ENCODE measurements at regions not wholly inside any gene's neighbourhood (a gene's known extent, or its start where the extent isn't known, plus 50 kb on each side); places are given as distances from the start of the nearest gene placed in this dataset.
"Not testable (repeated sequence)": the region's sequence is repeated elsewhere in the genome, so short reads cannot be mapped to it uniquely, and the experiment has no call there.

DNA sequence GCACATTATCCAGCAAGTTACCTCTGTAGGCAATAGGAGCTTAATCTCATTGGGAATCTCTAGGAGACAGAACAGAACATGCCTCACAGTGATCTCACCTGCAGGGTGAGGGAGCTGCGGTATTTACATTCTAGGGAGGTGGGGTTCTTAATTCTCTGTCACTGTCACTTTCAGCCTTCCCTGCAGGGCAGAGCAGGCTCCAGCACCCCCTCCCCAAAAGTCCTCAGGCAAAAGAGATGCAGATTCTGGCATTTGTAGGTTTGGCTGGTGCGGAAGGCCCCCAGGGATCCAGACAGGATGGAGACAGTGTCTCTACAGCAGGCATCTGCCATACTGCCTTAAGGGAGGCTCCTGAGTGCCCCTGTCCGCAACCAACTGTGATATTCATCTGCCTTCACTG lies 166.4 kb upstream of the ATP6AP2 start:
- no peak for DNase-seq (ENCODE audit: low spot score)

DNA sequence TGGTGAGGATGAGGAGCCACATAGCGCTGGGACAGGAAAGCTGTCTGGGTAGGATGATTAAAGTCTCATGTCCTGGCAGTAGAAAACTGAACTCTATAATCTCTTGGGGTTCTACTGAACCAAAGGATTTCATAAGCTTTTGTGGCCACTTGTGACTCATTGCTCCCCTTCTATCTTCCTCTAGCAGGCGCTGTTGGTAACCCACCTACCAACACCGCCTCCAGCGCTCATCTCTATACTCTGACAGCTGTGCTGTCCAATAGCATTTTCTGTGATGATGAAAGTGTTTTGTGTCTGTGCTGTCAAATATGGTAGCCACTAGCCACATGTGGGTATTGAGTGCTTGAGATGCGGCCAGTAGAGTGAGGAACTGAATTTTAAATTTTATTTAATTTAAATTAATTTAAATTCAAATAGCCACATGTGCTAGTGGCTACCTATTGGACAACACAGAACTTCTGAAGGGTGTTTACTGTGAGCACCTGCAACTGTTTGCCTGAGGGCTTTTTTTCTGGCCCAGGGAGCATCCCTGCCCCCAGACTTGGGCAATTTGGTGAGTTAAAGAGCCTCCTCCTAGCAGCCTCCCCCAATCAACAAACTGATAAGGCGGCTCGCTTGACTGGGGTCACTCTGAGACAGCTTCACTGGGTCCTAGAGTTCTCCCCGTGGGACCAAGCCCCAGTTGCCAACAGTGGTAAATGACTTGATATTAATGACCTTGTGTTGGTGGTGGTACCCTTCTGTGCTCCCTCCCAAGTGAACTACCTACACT lies 169.2 kb upstream of the ATP6AP2 start:
- no peak for DNase-seq (ENCODE audit: low spot score)

DNA sequence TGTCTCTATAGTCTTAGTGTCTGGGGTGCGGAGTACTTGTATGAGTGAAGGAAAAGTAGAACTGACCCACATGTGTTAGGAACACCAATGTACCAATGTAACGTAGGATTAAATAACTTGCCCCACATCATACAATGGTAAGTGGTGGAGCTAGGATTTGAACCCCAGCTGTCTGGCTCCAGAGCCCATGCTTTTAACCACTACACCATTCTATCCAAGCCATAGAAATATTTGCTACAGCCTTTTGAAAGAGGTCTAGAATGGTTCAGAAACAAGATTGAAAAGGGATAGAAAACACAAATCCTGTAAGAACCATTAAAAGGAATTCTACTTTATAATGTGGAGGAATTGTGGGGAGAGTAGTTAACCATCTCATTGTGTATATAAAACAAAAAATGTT lies 169.9 kb upstream of the ATP6AP2 start:
- no peak for DNase-seq (ENCODE audit: low spot score)

DNA sequence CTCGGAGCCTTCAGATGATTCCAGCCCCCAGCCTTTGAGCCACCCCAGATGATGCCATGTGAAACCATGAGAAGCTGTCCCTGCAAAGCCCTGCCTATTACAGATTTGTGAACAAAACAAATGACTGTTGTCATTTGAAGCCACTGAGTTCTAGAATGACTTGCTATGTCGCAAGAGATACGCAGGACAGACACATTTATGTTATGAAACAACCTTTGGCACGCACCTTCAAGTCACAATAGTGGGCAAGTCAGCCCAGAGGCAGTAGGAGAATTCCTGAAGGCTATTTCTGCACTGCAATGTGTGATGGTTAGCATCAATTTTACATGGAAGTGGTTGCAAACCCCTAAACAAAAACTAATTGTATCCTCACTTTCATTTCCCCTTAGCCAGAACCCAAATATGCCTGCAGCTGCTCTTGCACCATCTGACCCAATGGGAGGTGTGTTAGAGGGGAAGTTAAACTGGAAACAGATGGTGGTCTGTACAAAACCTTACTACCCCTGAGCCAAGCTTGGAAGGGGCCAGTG lies 174.4 kb upstream of the ATP6AP2 start:
- no peak for DNase-seq (ENCODE audit: low spot score)

DNA sequence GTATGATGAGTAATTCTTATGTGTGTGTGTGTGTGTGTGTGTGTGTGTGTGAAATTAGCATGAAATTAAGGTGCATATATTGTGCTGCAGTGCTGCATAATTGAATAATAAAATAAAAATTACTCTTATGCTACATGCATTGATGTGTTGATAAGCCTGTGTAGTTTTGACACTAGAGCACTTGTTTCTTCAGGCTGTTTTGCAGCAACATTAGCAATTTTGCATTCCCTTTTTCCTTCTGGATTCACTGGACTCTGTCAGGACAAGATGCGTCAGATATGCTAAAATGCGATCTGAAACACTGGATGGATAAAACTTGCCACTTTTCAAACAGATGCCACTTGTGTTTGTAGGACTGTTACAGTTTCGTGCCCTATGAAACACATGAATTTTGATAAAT lies 175.4 kb upstream of the ATP6AP2 start:
- DNase-seq (ENCODE audit: low spot score) = no peak

DNA sequence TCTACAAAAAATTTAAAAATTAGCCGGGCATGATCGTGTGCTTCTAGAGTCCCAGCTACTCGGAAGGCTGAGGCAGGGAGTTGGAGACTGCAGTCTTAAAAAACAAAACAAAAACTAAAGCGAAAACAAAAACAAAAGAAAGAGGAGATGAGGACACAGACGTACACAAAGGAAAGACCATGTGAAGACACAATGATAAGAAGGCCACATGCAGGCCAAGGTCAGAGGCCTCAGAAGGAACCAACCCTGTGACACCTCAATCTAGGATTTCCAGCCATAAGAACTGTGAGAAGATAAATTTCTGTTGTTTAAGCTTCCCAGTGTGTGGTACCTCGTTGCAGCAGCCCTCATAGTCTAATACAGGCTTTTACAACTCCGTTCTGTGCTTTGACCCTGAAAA lies 177.0 kb upstream of the ATP6AP2 start:
- DNase-seq (ENCODE audit: low spot score) = no peak

DNA sequence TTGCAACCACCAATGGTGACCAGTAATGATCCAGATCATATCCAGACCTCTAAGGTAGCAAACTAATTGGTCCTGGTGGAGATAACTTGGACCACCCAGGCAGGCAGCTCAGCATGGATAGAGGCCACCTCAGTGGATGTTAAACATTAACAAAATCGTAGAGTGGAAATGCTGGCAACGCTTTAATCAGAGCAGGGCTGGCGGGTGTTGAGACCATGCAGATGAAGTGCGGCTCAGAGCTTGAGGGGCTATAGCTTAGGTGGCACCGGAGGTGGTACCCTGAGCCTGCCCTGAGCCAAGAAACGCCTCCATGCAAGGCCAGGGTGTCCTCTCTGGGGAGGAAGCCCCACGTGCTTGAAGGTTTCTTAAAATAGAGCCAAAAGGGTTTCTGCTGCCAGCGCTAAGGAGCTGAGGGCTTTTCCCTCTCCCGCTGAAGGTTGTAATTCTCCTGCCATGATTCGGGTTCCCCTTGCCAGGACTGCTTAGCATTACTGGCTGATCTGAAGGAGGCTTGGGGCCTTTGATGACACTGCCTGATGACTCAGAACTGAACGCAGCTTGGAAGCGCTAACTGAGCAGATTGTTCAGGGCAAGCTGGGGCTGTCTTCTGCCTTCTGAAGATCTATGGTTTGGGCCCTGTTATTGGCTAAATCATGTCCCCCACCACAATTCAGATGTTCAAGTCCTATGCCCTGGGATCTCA lies 177.8 kb upstream of the ATP6AP2 start:
- DNase-seq (ENCODE audit: low spot score) = no peak

DNA sequence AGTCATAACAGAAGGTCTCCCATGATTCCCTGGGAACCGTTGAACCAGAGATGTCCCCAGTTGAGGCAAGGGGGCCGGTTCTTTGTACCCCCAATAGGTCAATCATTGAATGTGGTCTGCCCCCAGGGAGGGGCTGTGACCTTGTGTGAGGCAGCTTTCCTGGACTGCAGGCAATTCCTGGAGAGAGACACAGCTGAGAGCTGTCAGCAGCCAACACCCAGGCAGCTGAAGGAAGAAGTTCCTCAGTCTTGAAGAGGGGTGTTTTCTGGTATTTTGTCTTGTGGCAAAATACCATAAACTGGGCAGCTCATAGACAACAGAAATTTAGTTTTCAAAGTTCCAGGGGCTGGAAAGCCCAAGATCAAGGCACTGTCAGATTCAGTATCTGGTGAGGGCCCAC lies 185.7 kb upstream of the ATP6AP2 start:
- DNase-seq (ENCODE audit: low spot score) = no peak

DNA sequence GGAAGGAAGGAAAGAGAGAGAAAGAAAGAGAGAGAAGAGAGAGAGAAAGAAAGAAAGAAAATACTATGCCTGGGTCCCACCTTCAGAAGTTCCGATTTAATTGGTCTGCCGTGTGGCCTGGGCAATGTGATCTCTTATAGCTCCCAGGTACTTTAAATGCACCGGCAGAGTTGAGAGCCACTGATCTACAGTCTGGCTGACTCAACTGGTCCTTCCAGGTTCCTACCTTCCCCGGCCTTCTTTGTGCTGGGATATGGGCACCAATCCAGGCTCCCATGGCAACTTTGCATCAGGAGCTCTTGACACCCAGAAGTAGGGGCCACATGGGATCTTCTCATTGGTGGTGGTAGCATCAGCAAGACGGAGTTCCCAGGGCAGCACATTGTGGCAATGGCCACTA lies 186.5 kb upstream of the ATP6AP2 start:
- no peak for DNase-seq (ENCODE audit: low spot score)

DNA sequence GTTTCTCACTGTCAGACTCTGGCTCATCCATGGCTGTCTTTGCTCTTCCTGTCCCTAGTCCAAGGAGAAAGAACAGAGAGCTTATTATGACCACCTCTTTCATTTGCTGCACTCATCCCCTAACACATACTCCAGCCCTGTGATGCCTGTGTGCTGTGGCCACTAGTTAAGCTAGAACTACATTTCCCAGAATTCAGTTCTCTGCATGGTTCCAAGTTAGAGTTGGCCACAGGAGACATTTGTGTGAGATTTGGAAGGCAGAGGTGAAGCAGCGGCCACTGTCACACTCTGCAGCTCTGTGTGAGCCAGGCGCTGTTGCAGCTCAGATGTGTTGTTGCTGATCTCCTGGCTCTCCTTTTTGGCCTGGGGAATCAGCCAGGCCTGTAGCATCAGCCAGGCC lies 188.2 kb upstream of the ATP6AP2 start:
- no peak for DNase-seq (ENCODE audit: low spot score)

DNA sequence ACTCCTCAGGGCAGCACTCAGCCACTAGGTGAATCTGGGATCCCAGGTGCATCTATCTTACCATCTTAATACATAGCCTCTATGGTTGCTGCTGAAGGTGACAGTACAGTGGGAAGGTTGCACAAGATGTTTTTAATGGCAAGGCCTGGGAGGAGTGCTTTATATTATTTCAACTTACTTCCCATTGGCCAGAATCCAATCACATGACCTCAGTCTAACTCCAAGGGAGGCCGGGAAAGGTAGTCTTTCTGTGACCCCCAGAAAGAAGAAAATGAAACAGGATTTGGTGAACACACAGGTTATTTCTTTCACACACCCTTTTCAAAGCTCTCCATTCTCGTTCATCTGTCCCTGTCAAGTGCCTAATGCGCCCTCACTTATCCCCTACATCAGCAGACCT lies 189.1 kb upstream of the ATP6AP2 start:
- DNase-seq (ENCODE audit: low spot score) = no peak

DNA sequence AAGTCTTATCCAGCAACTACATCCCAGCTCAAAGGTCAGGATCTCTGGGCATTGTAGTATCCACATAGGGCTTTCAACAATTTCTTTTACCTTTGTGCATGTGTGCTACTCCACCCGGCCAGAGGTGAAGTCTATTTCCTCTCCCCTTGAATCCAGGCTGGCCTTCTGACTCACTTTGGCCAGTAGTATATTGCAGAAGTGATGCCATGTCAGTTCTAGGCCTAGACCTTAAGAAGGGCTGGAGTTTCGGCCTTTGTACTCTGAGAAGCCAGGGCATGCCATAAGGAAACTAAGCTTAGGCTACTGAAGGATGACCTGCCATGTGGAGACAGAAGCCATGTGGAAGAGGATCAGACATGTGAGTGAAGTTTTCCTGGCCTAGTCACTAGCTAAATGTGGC lies 191.2 kb upstream of the ATP6AP2 start:
- no peak for DNase-seq (ENCODE audit: low spot score)

DNA sequence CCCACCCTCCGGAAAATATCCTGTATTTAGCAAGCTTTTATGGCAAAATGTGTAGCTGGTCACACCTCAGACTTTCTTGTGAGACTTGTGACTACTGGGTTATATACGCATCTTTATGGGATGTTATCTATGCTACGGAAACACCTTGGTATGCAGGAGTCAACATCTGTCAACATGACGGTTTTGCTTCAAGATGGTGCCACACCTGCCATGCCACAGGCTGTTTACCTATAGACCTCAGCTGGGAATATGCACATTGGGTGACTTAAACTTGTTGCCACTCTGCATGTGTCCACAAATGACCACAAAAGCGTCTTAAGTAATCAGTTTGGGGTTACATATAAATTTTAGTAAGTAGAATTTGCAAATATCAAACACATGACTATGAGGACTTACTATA lies 192.3 kb upstream of the ATP6AP2 start:
- DNase-seq (ENCODE audit: low spot score) = no peak

DNA sequence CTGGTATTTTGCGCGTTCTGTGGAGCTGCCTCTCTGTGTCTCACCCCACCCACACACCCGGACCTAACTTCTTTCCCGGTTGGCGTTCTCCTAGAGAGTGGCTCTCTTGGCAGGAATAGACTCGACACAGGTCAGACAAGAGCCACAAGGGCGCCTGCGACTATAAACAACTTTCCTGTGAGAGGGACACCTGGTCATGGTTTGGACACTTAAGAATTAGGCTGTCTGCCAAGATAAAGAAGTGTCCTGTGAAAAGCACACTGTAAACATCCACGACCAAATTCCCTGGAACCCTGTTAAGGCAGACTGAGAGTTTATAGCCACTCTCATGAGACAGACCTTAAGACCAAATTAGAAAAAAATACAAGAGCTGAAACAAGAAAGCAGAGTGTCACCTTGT lies 192.9 kb upstream of the ATP6AP2 start:
- not testable (repeated sequence) for DNase-seq (ENCODE audit: low spot score)

DNA sequence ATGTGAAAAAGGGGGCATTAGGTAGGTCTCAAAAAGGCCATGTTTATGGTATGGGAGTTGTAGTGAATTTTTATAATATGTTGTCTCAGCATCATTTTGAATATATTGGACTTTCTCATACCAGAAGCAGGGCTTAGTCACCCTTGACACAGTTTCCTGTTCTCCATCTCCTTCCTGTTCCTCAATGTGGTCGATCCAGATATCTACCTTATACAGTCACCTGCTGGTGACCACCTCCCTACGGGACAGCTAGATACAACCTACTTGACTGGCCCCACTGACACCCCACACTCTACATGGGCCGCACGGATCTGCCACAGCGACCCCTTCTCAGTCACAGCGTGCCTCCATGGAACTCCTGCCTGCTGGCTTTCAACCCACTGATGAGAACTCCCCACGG lies 193.5 kb upstream of the ATP6AP2 start:
- DNase-seq (ENCODE audit: low spot score) = not testable (repeated sequence)

DNA sequence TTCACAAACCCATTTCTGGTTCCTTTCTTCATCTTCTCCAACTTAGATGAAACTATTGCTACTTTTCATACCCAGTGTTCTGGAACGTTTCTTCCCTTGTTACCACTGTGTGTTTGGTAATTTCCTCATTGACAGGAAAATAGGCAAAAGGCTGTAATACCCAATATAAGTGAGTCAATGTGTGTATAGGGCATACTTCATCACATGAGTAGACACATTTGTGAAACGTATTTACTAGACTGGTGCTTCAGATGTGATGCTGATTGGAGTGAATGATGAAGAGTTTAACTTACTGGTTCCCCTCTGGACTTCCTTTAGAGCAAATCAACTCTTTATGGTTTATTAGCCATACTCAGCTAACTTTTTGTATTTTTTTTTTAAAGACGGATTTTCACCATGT lies 195.1 kb upstream of the ATP6AP2 start:
- DNase-seq (ENCODE audit: low spot score) = no peak

DNA sequence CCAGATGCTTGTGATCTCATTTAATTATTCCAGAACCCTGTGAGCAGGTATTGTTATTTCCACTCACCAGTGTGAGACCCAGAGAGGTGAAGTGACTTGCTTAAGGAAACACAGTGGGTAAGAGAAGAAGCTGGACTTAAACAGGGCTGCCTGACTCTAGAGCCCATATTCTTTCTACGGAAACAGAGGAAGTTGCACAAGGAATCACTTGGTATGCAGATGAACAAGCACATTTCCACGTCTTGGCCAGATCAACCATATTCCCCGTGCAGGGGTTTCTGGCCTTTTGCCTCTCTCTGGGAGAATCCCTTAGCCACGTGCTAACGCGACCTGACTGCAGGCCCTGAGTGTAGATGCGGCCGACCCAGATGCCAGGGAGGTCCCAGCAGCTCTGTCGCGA lies 195.5 kb upstream of the ATP6AP2 start:
- DNase-seq (ENCODE audit: low spot score) = no peak

DNA sequence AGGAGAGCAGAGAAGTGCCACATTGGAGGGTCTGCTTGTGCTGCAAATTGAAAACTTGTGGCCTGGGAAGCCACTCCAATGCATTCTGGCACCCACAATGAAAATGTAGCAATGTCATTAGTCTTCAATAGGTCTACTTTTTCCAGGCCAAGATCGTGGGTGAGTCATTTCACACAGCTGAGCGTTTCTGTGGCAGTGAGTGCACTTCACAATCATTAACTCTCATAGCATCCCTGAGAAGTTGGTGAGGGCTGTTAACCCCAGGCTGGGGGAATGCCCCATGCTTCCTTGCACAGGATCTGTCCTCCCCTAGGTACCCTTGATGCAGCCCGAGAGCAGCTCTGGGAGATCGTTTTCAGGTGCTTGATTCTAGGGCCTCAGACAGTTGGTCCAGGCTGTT lies 196.8 kb upstream of the ATP6AP2 start:
- no peak for DNase-seq (ENCODE audit: low spot score)

DNA sequence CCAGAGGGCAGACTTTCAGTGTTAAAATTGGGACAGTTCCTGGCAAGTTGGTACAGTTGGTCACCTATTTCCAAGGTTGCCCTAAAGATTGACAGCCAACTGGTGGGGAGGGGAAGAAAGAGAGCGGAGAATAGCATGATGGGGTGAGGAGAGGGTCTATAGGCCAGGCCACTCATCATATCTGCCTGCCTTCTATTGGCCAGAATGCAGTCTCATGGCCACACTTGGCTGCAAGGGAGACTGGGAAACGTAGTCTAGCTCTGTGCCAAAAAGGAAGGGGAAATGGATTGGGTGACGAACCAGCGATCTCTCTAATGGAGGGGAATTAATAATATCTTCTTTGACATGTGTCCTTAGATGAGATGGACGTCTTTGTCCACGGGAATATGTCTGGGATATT lies 197.4 kb upstream of the ATP6AP2 start:
- DNase-seq (ENCODE audit: low spot score) = no peak

DNA sequence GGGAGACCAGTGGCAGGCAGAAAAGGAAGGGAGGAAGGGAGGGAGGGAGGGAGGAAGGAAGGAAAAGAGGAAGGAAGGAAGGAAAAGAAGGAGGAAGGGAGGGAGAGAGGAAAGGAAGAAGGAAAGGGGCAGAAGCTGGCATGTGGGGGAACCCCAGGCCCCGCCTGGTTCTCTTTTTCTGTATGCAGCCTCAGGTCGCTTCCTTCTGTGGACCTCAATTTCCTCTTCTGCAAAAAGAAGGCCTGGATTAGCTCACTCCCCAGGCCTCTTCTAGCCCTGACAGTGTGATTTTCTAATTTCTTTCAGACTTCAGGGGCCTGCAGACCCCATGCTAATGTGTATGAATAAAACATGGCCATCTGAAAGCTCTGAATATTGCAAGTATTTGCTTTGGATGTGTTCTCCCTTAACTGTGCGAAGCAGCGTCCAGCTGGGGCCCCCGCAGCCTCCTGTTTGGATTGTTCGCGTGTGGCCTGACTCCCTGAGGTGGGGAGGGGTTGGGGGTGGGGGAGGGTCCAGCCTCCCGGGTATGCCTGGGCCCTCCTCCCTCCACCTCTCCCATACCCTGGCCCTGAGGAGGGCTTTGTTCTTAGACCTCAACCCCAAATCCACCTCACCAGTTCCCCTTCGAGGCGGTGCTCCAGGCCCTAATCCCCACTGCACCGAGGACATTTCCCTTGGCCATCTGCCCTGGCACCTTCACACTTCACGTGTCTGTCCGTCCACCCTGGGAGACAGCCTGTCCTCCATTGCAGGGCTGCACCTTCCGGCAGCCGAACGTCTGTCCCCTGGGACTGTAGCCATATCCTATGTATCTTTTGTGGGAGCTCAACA lies 199.9 kb upstream of the ATP6AP2 start:
- no peak for DNase-seq (ENCODE audit: low spot score)

DNA sequence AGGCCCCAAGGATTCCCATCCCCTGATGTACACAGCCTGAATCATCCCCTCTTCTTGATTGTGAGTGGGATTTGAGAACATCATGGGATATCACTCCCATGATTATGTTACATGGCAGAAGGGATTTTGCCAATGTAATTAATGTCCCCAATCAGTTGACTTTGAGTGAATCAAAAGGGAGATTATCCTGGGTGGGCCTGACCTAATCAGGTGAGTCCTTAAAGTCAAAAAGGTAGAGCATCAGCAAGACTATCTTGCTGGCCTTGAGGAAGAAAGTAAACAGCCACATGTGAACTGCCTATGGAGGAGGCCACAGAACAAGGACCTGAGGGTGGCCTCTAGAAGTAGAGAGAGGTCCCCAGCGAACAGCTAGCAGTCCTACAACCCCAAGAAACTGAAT lies 203.1 kb upstream of the ATP6AP2 start:
- DNase-seq (ENCODE audit: low spot score) = no peak

DNA sequence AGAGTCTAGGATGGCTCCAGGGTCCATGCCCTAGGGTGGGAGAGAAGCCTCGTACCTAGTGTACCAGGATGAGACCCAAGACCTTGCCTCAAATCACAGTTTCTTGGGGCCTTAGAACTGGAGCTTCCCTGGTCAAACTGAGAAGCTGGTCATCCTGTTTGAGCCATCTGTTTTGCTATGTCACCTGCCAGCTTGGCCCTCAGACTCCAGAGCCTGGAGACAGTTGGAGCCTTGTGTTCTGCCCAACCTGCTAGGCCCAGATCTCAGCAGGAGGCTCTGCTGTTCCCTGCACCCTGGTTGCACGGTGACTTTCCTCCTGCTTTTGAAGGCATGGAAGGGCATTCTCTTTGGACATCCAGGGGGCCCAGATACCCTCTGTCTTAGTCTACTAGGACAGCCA lies 206.3 kb upstream of the ATP6AP2 start:
- DNase-seq (ENCODE audit: low spot score) = no peak

DNA sequence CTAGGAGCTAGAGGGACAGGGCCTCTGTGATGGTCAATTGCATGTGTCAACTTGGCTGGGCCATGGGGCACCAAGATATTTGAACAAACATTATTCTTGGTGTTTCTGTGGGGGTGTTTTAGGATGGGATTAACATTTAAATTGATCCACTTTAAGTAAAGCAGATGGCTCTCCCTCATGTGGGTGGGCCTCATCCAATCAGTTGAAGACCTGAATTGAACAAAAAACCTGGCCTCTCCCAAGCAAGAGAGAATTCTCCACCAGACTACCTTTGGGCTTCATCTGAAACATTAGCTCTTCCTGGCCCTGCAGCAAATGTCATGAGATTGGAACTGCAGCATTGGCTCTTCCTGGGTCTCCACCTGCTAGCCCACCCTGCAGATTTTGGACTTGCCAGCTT lies 207.1 kb upstream of the ATP6AP2 start:
- no peak for DNase-seq (ENCODE audit: low spot score)

Measured in CD4-positive, alpha-beta T cell treated with Interleukin-6 at 100 ng/mL for 8 hours (primary cell).